ENCODE measurements at regions not wholly inside any gene's neighbourhood (a gene's known extent, or its start where the extent isn't known, plus 50 kb on each side); places are given as distances from the start of the nearest gene placed in this dataset.

- Mint-ChIP-seq H3K27ac (no peak overlapping the region), H3K4me1 (no peaks in the 10 kb centered on the region), H3K4me3 (no peak overlapping the region), H3K27me3 (no peaks in the 10 kb centered on the region), H3K9me3 (ENCODE audit: insufficient read depth) (no peaks in the 10 kb centered on the region)
- intact Hi-C loops (cut with micrococcal nuclease), result no loop called here
- H3K36me3 ChIP-seq (replicated peaks in 1 of 2; ENCODE audit: control extremely low read depth in 1 of 2, control insufficient read depth in 1 of 2, extremely low read depth in 1 of 2, insufficient read depth in 2 of 2, low read length in 1 of 2), result no peaks in the 10 kb centered on the region
- ChIA-PET CTCF (no interaction called here), POLR2A (no interaction called here)
- ATAC-seq (ENCODE audit: low read depth), result no peak
- H3K27me3 ChIP-seq (replicated peaks in 1 of 4; ENCODE audit: control extremely low read depth in 1 of 4, control insufficient read depth in 3 of 4, insufficient read depth in 4 of 4, low read length in 3 of 4), result no peaks in the 10 kb centered on the region
- H2AFZ ChIP-seq (ENCODE audit: insufficient read depth, low read depth, low read length, poor library complexity, severe bottlenecking), result no peak overlapping the region
- H3K4me2 ChIP-seq (replicated peaks; ENCODE audit: low read depth, low read length, poor library complexity, severe bottlenecking), result no peak overlapping the region
- H3K4me3 ChIP-seq (ENCODE audit: control extremely low read depth in 1 of 5, extremely low read depth in 1 of 5, insufficient read depth in 1 of 5, low read depth in 2 of 5, low read length in 4 of 5), result no peak overlapping the region
- H3K79me2 ChIP-seq (ENCODE audit: control insufficient read depth, insufficient read depth, low read length), result no peaks in the 10 kb centered on the region
- TF ChIP-seq EZH2 (IDR thresholded peaks at IDR 0.05; ENCODE audit: borderline replicate concordance, insufficient read depth, low read depth, low read length, poor library complexity, severe bottlenecking), result no peak
- no peak for TF ChIP-seq CTCF (IDR thresholded peaks at IDR 0.05)
- no peak overlapping the region for H3K27ac ChIP-seq (ENCODE audit: low read length in 2 of 2)
- no peaks in the 10 kb centered on the region for H3K4me1 ChIP-seq (ENCODE audit: control insufficient read depth in 2 of 2, insufficient read depth in 2 of 2, low read length in 2 of 2)
- WGBS (ENCODE audit: insufficient coverage), result no CpG with 5 or more reads among the region's 1 CpG
- DNase-seq, result no peak
- H3K9me3 ChIP-seq (ENCODE audit: control extremely low read depth in 1 of 3, control insufficient read depth in 2 of 3, insufficient read depth in 1 of 3, low read length in 2 of 3), result no peaks in the 10 kb centered on the region
- H3K9ac ChIP-seq (ENCODE audit: low read length), result no peak overlapping the region
- no peaks in the 10 kb centered on the region for H4K20me1 ChIP-seq (ENCODE audit: control insufficient read depth, insufficient read depth, low read length, poor library complexity, severe bottlenecking)
Measured at GRCh38 chr18:44028109-44028508, 652.6 kb upstream of the SETBP1 start.

DNA sequence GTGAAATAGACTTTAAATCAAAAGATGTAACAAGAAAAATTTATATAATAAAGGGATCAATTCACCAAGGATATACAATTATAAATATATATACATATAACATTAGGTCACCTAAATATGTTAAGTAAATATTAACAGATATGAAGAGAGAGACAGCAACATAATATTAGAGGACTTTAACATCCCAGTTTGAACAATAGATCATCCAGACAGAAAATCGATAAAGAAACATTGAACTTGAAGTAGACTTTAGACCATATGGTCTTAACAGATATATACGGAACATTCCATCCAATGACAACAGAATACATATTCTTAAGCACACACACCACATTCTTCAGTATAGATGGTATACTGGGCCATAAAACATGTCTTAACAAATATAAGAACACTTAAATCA, 649.6 kb upstream of the SETBP1 start:
- no peak overlapping the region for H3K4me3 Mint-ChIP-seq
- CTCF ChIA-PET, result no interaction called here
- H3K27ac Mint-ChIP-seq, result no peak overlapping the region
- H3K4me1 Mint-ChIP-seq, result no peaks in the 10 kb centered on the region
- no peak overlapping the region for H3K27ac ChIP-seq (ENCODE audit: low read length in 2 of 2)
- H2AFZ ChIP-seq (ENCODE audit: insufficient read depth, low read depth, low read length, poor library complexity, severe bottlenecking), result no peak overlapping the region
- TF ChIP-seq CTCF (IDR thresholded peaks at IDR 0.05), result no peak
- no peak for TF ChIP-seq EZH2 (IDR thresholded peaks at IDR 0.05; ENCODE audit: borderline replicate concordance, insufficient read depth, low read depth, low read length, poor library complexity, severe bottlenecking)
- H3K9me3 Mint-ChIP-seq (ENCODE audit: insufficient read depth), result no peaks in the 10 kb centered on the region
- H3K4me3 ChIP-seq (ENCODE audit: control extremely low read depth in 1 of 5, extremely low read depth in 1 of 5, insufficient read depth in 1 of 5, low read depth in 2 of 5, low read length in 4 of 5), result no peak overlapping the region
- ATAC-seq (ENCODE audit: low read depth) (no peak), DNase-seq (no peak)
- H3K79me2 ChIP-seq (ENCODE audit: control insufficient read depth, insufficient read depth, low read length), result no peaks in the 10 kb centered on the region
- no peak overlapping the region for H3K9ac ChIP-seq (ENCODE audit: low read length)
- H3K27me3 Mint-ChIP-seq, result no peaks in the 10 kb centered on the region
- no peak overlapping the region for H3K4me2 ChIP-seq (replicated peaks; ENCODE audit: low read depth, low read length, poor library complexity, severe bottlenecking)
- WGBS (ENCODE audit: insufficient coverage), result no CpG with 5 or more reads among the region's 2 CpGs
- no peaks in the 10 kb centered on the region for H4K20me1 ChIP-seq (ENCODE audit: control insufficient read depth, insufficient read depth, low read length, poor library complexity, severe bottlenecking)
- H3K36me3 ChIP-seq (replicated peaks in 1 of 2; ENCODE audit: control extremely low read depth in 1 of 2, control insufficient read depth in 1 of 2, extremely low read depth in 1 of 2, insufficient read depth in 2 of 2, low read length in 1 of 2), result no peaks in the 10 kb centered on the region
- intact Hi-C loops (cut with micrococcal nuclease), result no loop called here
- no peaks in the 10 kb centered on the region for H3K27me3 ChIP-seq (replicated peaks in 1 of 4; ENCODE audit: control extremely low read depth in 1 of 4, control insufficient read depth in 3 of 4, insufficient read depth in 4 of 4, low read length in 3 of 4)
- H3K4me1 ChIP-seq (ENCODE audit: control insufficient read depth in 2 of 2, insufficient read depth in 2 of 2, low read length in 2 of 2), result no peaks in the 10 kb centered on the region
- POLR2A ChIA-PET, result no interaction called here
- no peaks in the 10 kb centered on the region for H3K9me3 ChIP-seq (ENCODE audit: control extremely low read depth in 1 of 3, control insufficient read depth in 2 of 3, insufficient read depth in 1 of 3, low read length in 2 of 3)

All from B cell (primary cell).